ENCODE measurements at regions not wholly inside any gene's neighbourhood (a gene's known extent, or its start where the extent isn't known, plus 50 kb on each side); places are given as distances from the start of the nearest gene placed in this dataset.

- Mint-ChIP-seq H3K27me3 (ENCODE audit: low read depth) (peaks cover 68% of the 10 kb centered on the region), H3K36me3 (ENCODE audit: low read depth) (no peaks in the 10 kb centered on the region), H3K4me1 (no peaks in the 10 kb centered on the region), H3K27ac (ENCODE audit: unreplicated experiment) (no peak overlapping the region), H3K9me3 (no peaks in the 10 kb centered on the region), H3K4me3 (no peak overlapping the region)
- DNase-seq (ENCODE audit: low read depth, low spot score), result no peak
- no peak for TF ChIP-seq CTCF (conservative IDR thresholded peaks at IDR 0.05)
Observed at GRCh38 chr14:21924479-21924878, 250.9 kb upstream of the OR4E1 start.

GRCh38 chr14:21923820-21924219, 250.2 kb upstream of the OR4E1 start:
- H3K27ac Mint-ChIP-seq (ENCODE audit: unreplicated experiment), result no peak overlapping the region
- H3K4me1 Mint-ChIP-seq, result no peaks in the 10 kb centered on the region
- H3K27me3 Mint-ChIP-seq (ENCODE audit: low read depth), result peaks cover 68% of the 10 kb centered on the region
- DNase-seq (ENCODE audit: low read depth, low spot score), result no peak
- H3K36me3 Mint-ChIP-seq (ENCODE audit: low read depth), result no peaks in the 10 kb centered on the region
- H3K9me3 Mint-ChIP-seq, result no peaks in the 10 kb centered on the region
- H3K4me3 Mint-ChIP-seq, result no peak overlapping the region
- TF ChIP-seq CTCF (conservative IDR thresholded peaks at IDR 0.05), result no peak

GRCh38 chr14:21921453-21921852, 247.8 kb upstream of the OR4E1 start:
- Mint-ChIP-seq H3K27ac (ENCODE audit: unreplicated experiment) (no peak overlapping the region), H3K9me3 (no peaks in the 10 kb centered on the region), H3K36me3 (ENCODE audit: low read depth) (no peaks in the 10 kb centered on the region), H3K27me3 (ENCODE audit: low read depth) (peaks cover 64% of the 10 kb centered on the region), H3K4me3 (no peak overlapping the region), H3K4me1 (no peaks in the 10 kb centered on the region)
- no peak for DNase-seq (ENCODE audit: low read depth, low spot score)
- TF ChIP-seq CTCF (conservative IDR thresholded peaks at IDR 0.05), result no peak

- no peak overlapping the region for H3K4me3 Mint-ChIP-seq
- peaks cover 52% of the 10 kb centered on the region for H3K27me3 Mint-ChIP-seq (ENCODE audit: low read depth)
Observed at GRCh38 chr14:21917699-21918436, 244.2 kb upstream of the OR4E1 start.

GRCh38 chr14:21915826-21916225, 242.2 kb upstream of the OR4E1 start:
- H3K9me3 Mint-ChIP-seq, result no peaks in the 10 kb centered on the region

More at GRCh38 chr14:21917699-21918436, 244.2 kb upstream of the OR4E1 start:
- Mint-ChIP-seq H3K36me3 (ENCODE audit: low read depth) (no peaks in the 10 kb centered on the region), H3K4me1 (no peaks in the 10 kb centered on the region), H3K9me3 (no peaks in the 10 kb centered on the region), H3K27ac (ENCODE audit: unreplicated experiment) (no peak overlapping the region)
- peak; percentile 84 for TF ChIP-seq CTCF (conservative IDR thresholded peaks at IDR 0.05)
- DNase-seq (ENCODE audit: low read depth, low spot score), result peak; percentile 41

More at GRCh38 chr14:21915826-21916225, 242.2 kb upstream of the OR4E1 start:
- TF ChIP-seq CTCF (conservative IDR thresholded peaks at IDR 0.05), result no peak
- Mint-ChIP-seq H3K4me1 (no peaks in the 10 kb centered on the region), H3K4me3 (no peak overlapping the region), H3K36me3 (ENCODE audit: low read depth) (no peaks in the 10 kb centered on the region), H3K27me3 (ENCODE audit: low read depth) (peaks cover 55% of the 10 kb centered on the region), H3K27ac (ENCODE audit: unreplicated experiment) (no peak overlapping the region)
- no peak for DNase-seq (ENCODE audit: low read depth, low spot score)

Data from neural crest cell (in vitro differentiated cells).